H1 (cell line): ENCODE measurements at regions not wholly inside any gene's neighbourhood (a gene's known extent, or its start where the extent isn't known, plus 50 kb on each side); places are given as distances from the start of the nearest gene placed in this dataset.

ENCODE experiments used
- CEBPB ChIP-seq: IDR thresholded peaks from 2 replicates; pipeline ENCODE4 v1.6.1; 2012; ENCODE audit warnings: low read depth, low read length
- GTF2F1 ChIP-seq: IDR thresholded peaks from 2 replicates; pipeline ENCODE4 v1.6.1; 2012; ENCODE audit warnings: low read depth, low read length, improper control_type of control experiment, borderline replicate concordance
- NRF1 ChIP-seq: IDR thresholded peaks from 2 replicates; pipeline ENCODE4 v1.6.1; 2011; ENCODE audit warnings: mild to moderate bottlenecking, low read depth, low read length, improper control_type of control experiment
- POU5F1 ChIP-seq: IDR thresholded peaks from 2 replicates; pipeline ENCODE4 v1.6.1; 2011; ENCODE audit warnings: low read depth, mild to moderate bottlenecking, low read length, moderate library complexity
- RAD21 ChIP-seq, 2 experiments: IDR thresholded peaks in 1 of 2; conservative IDR thresholded peaks in 1 of 2; 2 replicates each; pipeline ENCODE4 v1.6.1; 2011; ENCODE audit warnings: low read depth in 2 of 2, low read length in 2 of 2, improper control_type of control experiment in 1 of 2, inconsistent platforms in 1 of 2, mild to moderate bottlenecking in 1 of 2, moderate library complexity in 1 of 2
- RBBP5 ChIP-seq: IDR thresholded peaks from 2 replicates; pipeline ENCODE4 v1.7.1; 2012; ENCODE audit warnings: low read depth, mild to moderate bottlenecking, inconsistent platforms, low read length, moderate library complexity, borderline replicate concordance
- RXRA ChIP-seq: IDR thresholded peaks from 2 replicates; pipeline ENCODE4 v1.6.1; 2011; ENCODE audit warnings: low read depth, mild to moderate bottlenecking, low read length, moderate library complexity; ENCODE audit not compliant: insufficient read depth
- ZNF274 ChIP-seq: IDR thresholded peaks from 2 replicates; pipeline ENCODE4 v1.7.0; 2012; ENCODE audit warnings: low read length, borderline replicate concordance; ENCODE audit errors: extremely low read depth

- TF ChIP-seq RBBP5 (no peak), POU5F1 (no peak), RXRA (no peak), GTF2F1 (no peak), CEBPB (no peak), RAD21 (IDR thresholded peaks at IDR 0.05 in 1 of 2, conservative IDR thresholded peaks at IDR 0.05 in 1 of 2; ENCODE audit: low read depth in 2 of 2, low read length in 2 of 2) (no peak), ZNF274 (no peak), NRF1 (no peak)
Measured at GRCh38 chr4:177517862-177518261, 75.6 kb upstream of the AGA start (continued).
